ENCODE measurements at regions not wholly inside any gene's neighbourhood (a gene's known extent, or its start where the extent isn't known, plus 50 kb on each side); places are given as distances from the start of the nearest gene placed in this dataset.

- no peak for TF ChIP-seq CTCF (IDR thresholded peaks at IDR 0.05; ENCODE audit: low read length)
- TF ChIP-seq EZH2 (IDR thresholded peaks at IDR 0.05; ENCODE audit: borderline replicate concordance, low read length): no peak
These were observed 98.2 kb downstream of the GLRX3 start for GRCh38 chr10:130234171-130234965.
